Thymus (tissue), 11 donors: ENCODE measurements at regions not wholly inside any gene's neighbourhood (a gene's known extent, or its start where the extent isn't known, plus 50 kb on each side); places are given as distances from the start of the nearest gene placed in this dataset.

Experiments used
- DNase-seq, 9 donors: peaks; one replicate each; pipeline ENCODE4 v3.0.0-alpha.2; 2013; ENCODE audit warnings: low spot score in 9 of 9, low read depth in 6 of 9, missing footprints in 1 of 9
- H3K27ac ChIP-seq, 2 donors: one replicate each; pipeline ENCODE4 v1.5.1; 2013; ENCODE audit warnings: control low read depth in 1 of 2, low read depth in 1 of 2, low read length in 1 of 2, mild to moderate bottlenecking in 1 of 2, moderate library complexity in 1 of 2
- H3K27me3 ChIP-seq, 2 donors: one replicate each; pipeline ENCODE4 v1.5.1; 2013; ENCODE audit warnings: low read length in 1 of 2; ENCODE audit not compliant: control insufficient read depth in 2 of 2, insufficient read depth in 1 of 2
- H3K36me3 ChIP-seq, 2 donors: one replicate each; pipeline ENCODE4 v1.5.1; 2013; ENCODE audit warnings: low read length in 1 of 2, mild to moderate bottlenecking in 1 of 2, moderate library complexity in 1 of 2; ENCODE audit not compliant: control insufficient read depth in 2 of 2, insufficient read depth in 2 of 2
- H3K4me1 ChIP-seq, 2 donors: one replicate each; pipeline ENCODE4 v1.5.1; 2013; ENCODE audit warnings: low read length in 2 of 2; ENCODE audit not compliant: control insufficient read depth in 2 of 2, insufficient read depth in 2 of 2
- H3K4me3 ChIP-seq, 2 donors: one replicate each; pipeline ENCODE4 v1.5.1; 2013; ENCODE audit warnings: low read length in 2 of 2, control low read depth in 1 of 2, mild to moderate bottlenecking in 1 of 2
- H3K9me3 ChIP-seq, 2 donors: one replicate each; pipeline ENCODE4 v1.5.1; 2013; ENCODE audit warnings: low read length in 1 of 2, mild to moderate bottlenecking in 1 of 2; ENCODE audit not compliant: control insufficient read depth in 2 of 2, insufficient read depth in 1 of 2
- WGBS: extraction: QIAGEN DNeasy Blood & Tissue Kit; methylation state at CpG from one replicate; pipeline ENCODE4 v1.1.7; 2013; 5-methylcytosine and 5-hydroxymethylcytosine counted together
- donor health status: healthy.

GRCh38 chr12:24198070-24198469, 248.6 kb upstream of the SOX5 start:
- Histone ChIP-seq H3K36me3 (no peaks in the 10 kb centered on the region), H3K27ac (no peak overlapping the region), H3K4me1 (no peaks in the 10 kb centered on the region), H3K27me3 (no peaks in the 10 kb centered on the region), H3K4me3 (no peak overlapping the region), H3K9me3 (no peaks in the 10 kb centered on the region)
- WGBS: 96% methylated on average over 3 of the region's 3 CpGs
- no peak for DNase-seq

GRCh38 chr12:24197532-24197931, 248.1 kb upstream of the SOX5 start:
- Histone ChIP-seq H3K4me3 (no peak overlapping the region), H3K27ac (no peak overlapping the region), H3K27me3 (no peaks in the 10 kb centered on the region), H3K36me3 (no peaks in the 10 kb centered on the region), H3K4me1 (no peaks in the 10 kb centered on the region), H3K9me3 (no peaks in the 10 kb centered on the region)
- 79% methylated on average over 5 of the region's 5 CpGs for WGBS
- DNase-seq: no peak

- DNase-seq: no peak
- Histone ChIP-seq H3K27me3 (no peaks in the 10 kb centered on the region), H3K4me3 (no peak overlapping the region), H3K36me3 (no peaks in the 10 kb centered on the region), H3K9me3 (no peaks in the 10 kb centered on the region), H3K27ac (no peak overlapping the region), H3K4me1 (no peaks in the 10 kb centered on the region)
- 97% methylated on average over 4 of the region's 4 CpGs for WGBS
Measured at GRCh38 chr12:24195063-24195462, 245.6 kb upstream of the SOX5 start.

GRCh38 chr12:24191117-24191516, 241.6 kb upstream of the SOX5 start:
- H3K4me1 ChIP-seq: no peaks in the 10 kb centered on the region
- no peak for DNase-seq
- 86% methylated on average over 5 of the region's 5 CpGs for WGBS
- no peaks in the 10 kb centered on the region for H3K27me3 ChIP-seq
- H3K4me3 ChIP-seq: no peak overlapping the region
- H3K9me3 ChIP-seq: no peaks in the 10 kb centered on the region
- no peaks in the 10 kb centered on the region for H3K36me3 ChIP-seq
- H3K27ac ChIP-seq: no peak overlapping the region

- no peaks in the 10 kb centered on the region for H3K27me3 ChIP-seq
- no peak overlapping the region for H3K27ac ChIP-seq
- no peaks in the 10 kb centered on the region for H3K4me1 ChIP-seq
- no peak for DNase-seq
- no peaks in the 10 kb centered on the region for H3K36me3 ChIP-seq
- H3K4me3 ChIP-seq: no peak overlapping the region
- 97% methylated on average over 1 of the region's 1 CpG for WGBS
- H3K9me3 ChIP-seq: no peaks in the 10 kb centered on the region
Measured at GRCh38 chr12:24185782-24186181, 236.3 kb upstream of the SOX5 start.

GRCh38 chr12:24177889-24178288, 228.4 kb upstream of the SOX5 start:
- H3K27ac ChIP-seq: no peak overlapping the region
- H3K36me3 ChIP-seq: no peaks in the 10 kb centered on the region
- 94% methylated on average over 1 of the region's 1 CpG for WGBS
- no peak for DNase-seq
- H3K4me3 ChIP-seq: no peak overlapping the region
- H3K9me3 ChIP-seq: no peaks in the 10 kb centered on the region
- H3K27me3 ChIP-seq: no peaks in the 10 kb centered on the region
- H3K4me1 ChIP-seq: no peaks in the 10 kb centered on the region

GRCh38 chr12:24175929-24176328, 226.5 kb upstream of the SOX5 start:
- Histone ChIP-seq H3K27me3 (no peaks in the 10 kb centered on the region), H3K36me3 (no peaks in the 10 kb centered on the region), H3K9me3 (no peaks in the 10 kb centered on the region), H3K4me1 (no peaks in the 10 kb centered on the region), H3K4me3 (no peak overlapping the region), H3K27ac (no peak overlapping the region)
- 86% methylated on average over 4 of the region's 4 CpGs for WGBS
- DNase-seq: no peak

GRCh38 chr12:24175284-24175683, 225.8 kb upstream of the SOX5 start:
- DNase-seq: no peak
- WGBS: 91% methylated on average over 2 of the region's 2 CpGs
- H3K9me3 ChIP-seq: no peaks in the 10 kb centered on the region
- H3K36me3 ChIP-seq: no peaks in the 10 kb centered on the region
- no peaks in the 10 kb centered on the region for H3K4me1 ChIP-seq
- H3K4me3 ChIP-seq: no peak overlapping the region
- no peaks in the 10 kb centered on the region for H3K27me3 ChIP-seq
- no peak overlapping the region for H3K27ac ChIP-seq

GRCh38 chr12:24173067-24173466, 223.6 kb upstream of the SOX5 start:
- no peaks in the 10 kb centered on the region for H3K9me3 ChIP-seq
- no peaks in the 10 kb centered on the region for H3K27me3 ChIP-seq
- DNase-seq: no peak
- H3K36me3 ChIP-seq: no peaks in the 10 kb centered on the region
- WGBS: 81% methylated on average over 7 of the region's 7 CpGs
- H3K4me3 ChIP-seq: no peak overlapping the region
- H3K4me1 ChIP-seq: no peaks in the 10 kb centered on the region
- no peak overlapping the region for H3K27ac ChIP-seq

- Histone ChIP-seq H3K27me3 (no peaks in the 10 kb centered on the region), H3K4me3 (no peak overlapping the region), H3K36me3 (no peaks in the 10 kb centered on the region), H3K9me3 (no peaks in the 10 kb centered on the region), H3K27ac (no peak overlapping the region), H3K4me1 (no peaks in the 10 kb centered on the region)
- DNase-seq: no peak
Measured at GRCh38 chr12:24172773-24173066, 223.2 kb upstream of the SOX5 start.
